ENCODE measurements at regions not wholly inside any gene's neighbourhood (a gene's known extent, or its start where the extent isn't known, plus 50 kb on each side); places are given as distances from the start of the nearest gene placed in this dataset.

DNA sequence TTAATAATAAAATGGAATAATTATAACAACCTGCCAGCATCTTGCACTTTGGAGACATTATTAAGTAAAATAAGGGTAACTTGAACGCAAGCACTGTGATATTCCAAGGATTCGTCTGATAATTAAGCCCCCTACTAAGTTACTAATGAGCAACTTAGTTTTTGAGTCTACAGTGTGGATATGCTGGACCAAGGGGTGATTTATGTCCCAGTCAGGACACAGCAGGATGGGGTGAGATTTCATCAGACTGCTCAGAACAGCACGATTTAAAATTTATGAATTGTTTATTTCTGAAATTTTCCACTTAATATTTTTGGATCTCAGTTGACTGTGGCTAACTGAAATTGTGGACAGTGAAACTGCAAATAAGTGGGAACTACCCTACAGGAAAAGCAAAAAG is 182.8 kb upstream of the PHF14 start:
- Histone ChIP-seq H2AFZ (ENCODE audit: low read depth, low read length) (no peak overlapping the region), H3K27me3 (ENCODE audit: insufficient read depth, low read depth, low read length) (no peaks in the 10 kb centered on the region), H3K36me3 (ENCODE audit: insufficient read depth, low read length) (no peaks in the 10 kb centered on the region), H3K79me2 (replicated peaks; ENCODE audit: insufficient read depth, low read length) (no peaks in the 10 kb centered on the region), H3F3A (ENCODE audit: insufficient read depth, low read length, poor library complexity, severe bottlenecking) (no peaks in the 10 kb centered on the region), H3K9me3 (ENCODE audit: low read length) (no peaks in the 10 kb centered on the region), H3K4me3 (ENCODE audit: low read length) (no peak overlapping the region), H3K9ac (ENCODE audit: low read length) (no peak overlapping the region), H4K20me1 (ENCODE audit: insufficient read depth) (no peaks in the 10 kb centered on the region), H3K27ac (ENCODE audit: low read length) (no peak overlapping the region), H3K4me2 (ENCODE audit: low read length) (no peak overlapping the region), H3K9me2 (ENCODE audit: insufficient read depth, low read length) (no peaks in the 10 kb centered on the region)
- TF ChIP-seq, protein P1, sequence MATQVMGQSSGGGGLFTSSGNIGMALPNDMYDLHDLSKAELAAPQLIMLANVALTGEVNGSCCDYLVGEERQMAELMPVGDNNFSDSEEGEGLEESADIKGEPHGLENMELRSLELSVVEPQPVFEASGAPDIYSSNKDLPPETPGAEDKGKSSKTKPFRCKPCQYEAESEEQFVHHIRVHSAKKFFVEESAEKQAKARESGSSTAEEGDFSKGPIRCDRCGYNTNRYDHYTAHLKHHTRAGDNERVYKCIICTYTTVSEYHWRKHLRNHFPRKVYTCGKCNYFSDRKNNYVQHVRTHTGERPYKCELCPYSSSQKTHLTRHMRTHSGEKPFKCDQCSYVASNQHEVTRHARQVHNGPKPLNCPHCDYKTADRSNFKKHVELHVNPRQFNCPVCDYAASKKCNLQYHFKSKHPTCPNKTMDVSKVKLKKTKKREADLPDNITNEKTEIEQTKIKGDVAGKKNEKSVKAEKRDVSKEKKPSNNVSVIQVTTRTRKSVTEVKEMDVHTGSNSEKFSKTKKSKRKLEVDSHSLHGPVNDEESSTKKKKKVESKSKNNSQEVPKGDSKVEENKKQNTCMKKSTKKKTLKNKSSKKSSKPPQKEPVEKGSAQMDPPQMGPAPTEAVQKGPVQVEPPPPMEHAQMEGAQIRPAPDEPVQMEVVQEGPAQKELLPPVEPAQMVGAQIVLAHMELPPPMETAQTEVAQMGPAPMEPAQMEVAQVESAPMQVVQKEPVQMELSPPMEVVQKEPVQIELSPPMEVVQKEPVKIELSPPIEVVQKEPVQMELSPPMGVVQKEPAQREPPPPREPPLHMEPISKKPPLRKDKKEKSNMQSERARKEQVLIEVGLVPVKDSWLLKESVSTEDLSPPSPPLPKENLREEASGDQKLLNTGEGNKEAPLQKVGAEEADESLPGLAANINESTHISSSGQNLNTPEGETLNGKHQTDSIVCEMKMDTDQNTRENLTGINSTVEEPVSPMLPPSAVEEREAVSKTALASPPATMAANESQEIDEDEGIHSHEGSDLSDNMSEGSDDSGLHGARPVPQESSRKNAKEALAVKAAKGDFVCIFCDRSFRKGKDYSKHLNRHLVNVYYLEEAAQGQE (IDR thresholded peaks at IDR 0.05; ENCODE audit: borderline replicate concordance): no peak

DNA sequence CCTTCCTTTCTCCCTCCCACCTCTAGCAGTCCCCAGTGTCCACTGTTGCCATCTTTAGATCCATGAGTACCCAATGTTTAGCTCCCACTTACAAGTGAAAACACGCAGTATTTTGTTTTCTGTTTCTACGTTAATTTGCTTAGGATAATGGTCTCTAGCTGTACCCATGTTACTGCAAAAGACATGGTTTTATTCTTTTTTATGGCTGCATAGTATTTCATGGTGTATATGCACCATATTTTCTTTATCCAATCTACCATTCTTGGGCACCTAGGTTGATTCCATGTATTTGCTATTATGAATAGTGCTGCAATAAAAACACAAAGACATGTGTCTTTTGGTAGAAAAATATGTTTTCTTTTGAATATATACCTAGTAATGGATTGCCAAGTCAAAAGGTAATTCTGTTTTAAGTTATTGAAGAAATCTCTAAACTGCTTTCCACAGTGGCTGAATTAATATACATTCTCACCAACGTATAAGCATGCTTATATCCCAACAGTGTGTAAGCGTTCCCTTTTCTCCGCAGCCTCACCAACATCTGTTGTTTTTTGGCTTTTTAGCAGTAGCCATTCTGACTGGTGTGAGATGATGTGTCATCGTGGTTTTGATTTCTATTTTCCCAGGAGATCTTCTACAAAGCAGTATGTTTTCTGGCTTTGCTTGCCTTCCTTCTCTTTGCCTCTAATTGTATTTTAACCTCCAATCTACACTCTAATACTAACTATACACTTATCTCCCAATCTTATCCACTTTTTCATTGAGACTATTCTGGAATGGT is 179.5 kb upstream of the PHF14 start:
- Histone ChIP-seq H3K4me3 (ENCODE audit: low read length) (no peak overlapping the region), H3F3A (ENCODE audit: insufficient read depth, low read length, poor library complexity, severe bottlenecking) (no peaks in the 10 kb centered on the region), H2AFZ (ENCODE audit: low read depth, low read length) (no peak overlapping the region), H3K9me3 (ENCODE audit: low read length) (no peaks in the 10 kb centered on the region), H3K4me2 (ENCODE audit: low read length) (no peak overlapping the region), H3K36me3 (ENCODE audit: insufficient read depth, low read length) (no peaks in the 10 kb centered on the region), H3K79me2 (replicated peaks; ENCODE audit: insufficient read depth, low read length) (no peaks in the 10 kb centered on the region), H3K27ac (ENCODE audit: low read length) (no peak overlapping the region), H3K9me2 (ENCODE audit: insufficient read depth, low read length) (no peaks in the 10 kb centered on the region), H3K27me3 (ENCODE audit: insufficient read depth, low read depth, low read length) (no peaks in the 10 kb centered on the region), H4K20me1 (ENCODE audit: insufficient read depth) (no peaks in the 10 kb centered on the region), H3K9ac (ENCODE audit: low read length) (no peak overlapping the region)
- TF ChIP-seq RAD21 (conservative IDR thresholded peaks at IDR 0.05): no peak
- no peak for TF ChIP-seq EZH2 (IDR thresholded peaks at IDR 0.05; ENCODE audit: borderline replicate concordance, insufficient read depth, low read length, poor library complexity, severe bottlenecking)
- no peak for TF ChIP-seq EP300 (conservative IDR thresholded peaks at IDR 0.05; ENCODE audit: poor library complexity, severe bottlenecking)
- no peak for TF ChIP-seq MXI1 (conservative IDR thresholded peaks at IDR 0.05; ENCODE audit: poor library complexity, severe bottlenecking)
- no peak for TF ChIP-seq SMC3 (conservative IDR thresholded peaks at IDR 0.05; ENCODE audit: poor library complexity)
- no peak for TF ChIP-seq TAF1 (IDR thresholded peaks at IDR 0.05; ENCODE audit: low read depth)
- TF ChIP-seq, protein P2, sequence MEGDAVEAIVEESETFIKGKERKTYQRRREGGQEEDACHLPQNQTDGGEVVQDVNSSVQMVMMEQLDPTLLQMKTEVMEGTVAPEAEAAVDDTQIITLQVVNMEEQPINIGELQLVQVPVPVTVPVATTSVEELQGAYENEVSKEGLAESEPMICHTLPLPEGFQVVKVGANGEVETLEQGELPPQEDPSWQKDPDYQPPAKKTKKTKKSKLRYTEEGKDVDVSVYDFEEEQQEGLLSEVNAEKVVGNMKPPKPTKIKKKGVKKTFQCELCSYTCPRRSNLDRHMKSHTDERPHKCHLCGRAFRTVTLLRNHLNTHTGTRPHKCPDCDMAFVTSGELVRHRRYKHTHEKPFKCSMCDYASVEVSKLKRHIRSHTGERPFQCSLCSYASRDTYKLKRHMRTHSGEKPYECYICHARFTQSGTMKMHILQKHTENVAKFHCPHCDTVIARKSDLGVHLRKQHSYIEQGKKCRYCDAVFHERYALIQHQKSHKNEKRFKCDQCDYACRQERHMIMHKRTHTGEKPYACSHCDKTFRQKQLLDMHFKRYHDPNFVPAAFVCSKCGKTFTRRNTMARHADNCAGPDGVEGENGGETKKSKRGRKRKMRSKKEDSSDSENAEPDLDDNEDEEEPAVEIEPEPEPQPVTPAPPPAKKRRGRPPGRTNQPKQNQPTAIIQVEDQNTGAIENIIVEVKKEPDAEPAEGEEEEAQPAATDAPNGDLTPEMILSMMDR (IDR thresholded peaks at IDR 0.05; ENCODE audit: poor library complexity, severe bottlenecking): no peak
- TF ChIP-seq, protein P1 (IDR thresholded peaks at IDR 0.05; ENCODE audit: borderline replicate concordance): no peak
- TF ChIP-seq POLR2AphosphoS5 (IDR thresholded peaks at IDR 0.05): no peak

Data from neural cell (in vitro differentiated cells).